ENCODE measurements at regions not wholly inside any gene's neighbourhood (a gene's known extent, or its start where the extent isn't known, plus 50 kb on each side); places are given as distances from the start of the nearest gene placed in this dataset.

DNA sequence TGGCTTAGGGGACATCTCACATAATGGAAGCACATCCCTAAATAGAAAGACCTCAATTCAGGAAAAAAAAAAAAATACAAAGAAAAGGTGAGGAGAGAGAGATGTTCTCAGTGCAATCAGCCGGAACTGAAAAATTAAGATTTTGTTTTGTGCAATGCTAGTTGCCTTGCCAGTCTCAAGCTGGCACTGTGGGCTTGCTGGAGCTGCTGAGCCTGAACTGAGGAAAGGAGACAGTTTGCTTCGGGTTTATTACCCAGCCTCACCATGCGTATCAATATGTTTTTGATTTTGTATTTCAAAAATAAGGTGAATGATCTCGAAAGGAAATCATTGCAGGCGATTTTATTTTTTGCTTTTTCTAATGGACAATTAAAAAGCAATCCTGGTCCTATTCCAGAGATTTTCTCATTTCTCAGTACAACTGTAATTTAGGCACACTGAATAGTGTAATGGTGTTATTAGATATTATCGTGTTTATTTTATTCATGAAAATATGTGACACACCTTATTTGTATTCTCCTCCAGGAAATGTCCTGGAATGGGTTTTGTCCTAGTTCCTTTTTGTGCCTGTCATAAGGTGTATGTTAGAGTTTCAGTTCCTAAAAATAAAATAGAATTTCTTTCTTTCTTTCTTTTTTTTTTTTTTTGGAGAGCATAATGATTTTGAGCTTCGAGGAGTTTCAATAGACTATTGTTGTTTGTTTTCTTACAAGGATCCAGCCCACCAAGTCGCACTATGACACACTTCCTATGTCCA, 72.8 kb upstream of the ZEB2 start:
- ChIA-PET POLR2A (interaction anchor here (0.7 kb wide), 1 partner anchor 54 kb away, joined by 3 read pairs; no protein-coding TSS in a partner anchor), CTCF (no interaction called here)
- no peak for DNase-seq (ENCODE audit: extremely low spot score)
- TF ChIP-seq, protein P1, sequence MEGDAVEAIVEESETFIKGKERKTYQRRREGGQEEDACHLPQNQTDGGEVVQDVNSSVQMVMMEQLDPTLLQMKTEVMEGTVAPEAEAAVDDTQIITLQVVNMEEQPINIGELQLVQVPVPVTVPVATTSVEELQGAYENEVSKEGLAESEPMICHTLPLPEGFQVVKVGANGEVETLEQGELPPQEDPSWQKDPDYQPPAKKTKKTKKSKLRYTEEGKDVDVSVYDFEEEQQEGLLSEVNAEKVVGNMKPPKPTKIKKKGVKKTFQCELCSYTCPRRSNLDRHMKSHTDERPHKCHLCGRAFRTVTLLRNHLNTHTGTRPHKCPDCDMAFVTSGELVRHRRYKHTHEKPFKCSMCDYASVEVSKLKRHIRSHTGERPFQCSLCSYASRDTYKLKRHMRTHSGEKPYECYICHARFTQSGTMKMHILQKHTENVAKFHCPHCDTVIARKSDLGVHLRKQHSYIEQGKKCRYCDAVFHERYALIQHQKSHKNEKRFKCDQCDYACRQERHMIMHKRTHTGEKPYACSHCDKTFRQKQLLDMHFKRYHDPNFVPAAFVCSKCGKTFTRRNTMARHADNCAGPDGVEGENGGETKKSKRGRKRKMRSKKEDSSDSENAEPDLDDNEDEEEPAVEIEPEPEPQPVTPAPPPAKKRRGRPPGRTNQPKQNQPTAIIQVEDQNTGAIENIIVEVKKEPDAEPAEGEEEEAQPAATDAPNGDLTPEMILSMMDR (IDR thresholded peaks at IDR 0.05; ENCODE audit: control extremely low read depth, extremely low read depth, low read depth, missing control alignments), result no peak

DNA sequence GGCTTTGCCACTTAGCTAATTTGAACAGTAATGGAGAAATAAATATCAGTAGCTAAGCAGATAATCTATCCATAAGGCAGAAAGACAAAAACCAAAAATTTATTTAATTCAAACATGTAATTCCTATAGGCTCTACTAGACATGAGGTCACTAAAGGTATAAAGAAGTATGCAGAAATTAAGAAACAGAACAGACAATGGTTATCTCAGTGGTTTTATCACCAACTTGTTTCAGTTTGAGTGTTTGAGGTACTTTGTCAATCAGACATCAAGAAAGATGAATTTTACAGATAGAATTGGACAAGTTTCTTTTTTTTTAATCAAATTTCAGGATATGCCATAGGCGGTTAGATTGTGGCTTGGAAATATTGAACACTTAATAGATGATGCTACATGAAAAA, 67.4 kb upstream of the ZEB2 start:
- TF ChIP-seq, protein P1 (IDR thresholded peaks at IDR 0.05; ENCODE audit: control extremely low read depth, extremely low read depth, low read depth, missing control alignments), result no peak
- POLR2A ChIA-PET, result no interaction called here
- no peak for DNase-seq (ENCODE audit: extremely low spot score)
- CTCF ChIA-PET, result no interaction called here

DNA sequence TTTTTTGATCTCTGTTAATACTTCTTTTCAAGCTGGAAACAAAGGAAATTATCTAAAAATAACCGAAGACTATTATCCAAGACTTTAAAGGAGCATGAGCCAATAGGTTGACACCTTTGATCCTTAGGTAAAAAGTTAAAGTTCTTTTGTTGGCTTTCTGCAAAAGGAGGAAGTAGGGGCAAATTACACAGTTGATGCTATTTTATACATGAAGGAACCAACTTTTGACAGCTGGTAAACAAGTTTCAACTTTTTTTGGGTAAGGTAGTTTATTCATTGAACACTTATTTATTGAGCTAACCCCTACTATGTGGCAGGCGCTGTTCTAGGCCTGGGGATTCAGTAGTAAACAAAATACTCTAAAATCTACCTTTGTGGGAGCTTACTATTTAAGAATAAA, 66.6 kb upstream of the ZEB2 start:
- ChIA-PET CTCF (no interaction called here), POLR2A (no interaction called here)
- TF ChIP-seq, protein P1 (IDR thresholded peaks at IDR 0.05; ENCODE audit: control extremely low read depth, extremely low read depth, low read depth, missing control alignments), result no peak
- no peak for DNase-seq (ENCODE audit: extremely low spot score)

GRCh38 chr2:144583741-144584453, 64.0 kb upstream of the ZEB2 start:
- CTCF ChIA-PET, result interaction anchor here (0.7 to 1.4 kb wide), 2 partner anchors 9 to 33 kb away, joined by 3 read pairs; no protein-coding TSS in a partner anchor
- no peak for DNase-seq (ENCODE audit: extremely low spot score)
- POLR2A ChIA-PET, result no interaction called here
- TF ChIP-seq, protein P1 (IDR thresholded peaks at IDR 0.05; ENCODE audit: control extremely low read depth, extremely low read depth, low read depth, missing control alignments), result no peak

GRCh38 chr2:144583381-144583729, 63.4 kb upstream of the ZEB2 start:
- ChIA-PET POLR2A (no interaction called here), CTCF (interaction anchor here (0.7 to 1.4 kb wide), 2 partner anchors 9 to 33 kb away, joined by 3 read pairs; no protein-coding TSS in a partner anchor)
- TF ChIP-seq, protein P1 (IDR thresholded peaks at IDR 0.05; ENCODE audit: control extremely low read depth, extremely low read depth, low read depth, missing control alignments), result no peak
- no peak for DNase-seq (ENCODE audit: extremely low spot score)

- CTCF ChIA-PET, result interaction anchor here (0.7 to 1.4 kb wide), 2 partner anchors 8 to 32 kb away, joined by 3 read pairs; no protein-coding TSS in a partner anchor
- TF ChIP-seq, protein P1 (IDR thresholded peaks at IDR 0.05; ENCODE audit: control extremely low read depth, extremely low read depth, low read depth, missing control alignments), result no peak
- POLR2A ChIA-PET, result no interaction called here
- DNase-seq (ENCODE audit: extremely low spot score), result no peak
Observed at GRCh38 chr2:144582651-144583380, 62.9 kb upstream of the ZEB2 start.
